ENCODE measurements at regions not wholly inside any gene's neighbourhood (a gene's known extent, or its start where the extent isn't known, plus 50 kb on each side); places are given as distances from the start of the nearest gene placed in this dataset.

- no peak for TF ChIP-seq CTCF (IDR thresholded peaks at IDR 0.05; ENCODE audit: low read length, missing control alignments)
- no peak overlapping the region for H3K4me3 ChIP-seq (replicated peaks; ENCODE audit: low read depth, low read length)
- peak; percentile 22 for DNase-seq (ENCODE audit: low read depth)
These were observed 50.4 kb upstream of the BZW1 start for GRCh38 chr2:200761266-200761665.
